ENCODE measurements at regions not wholly inside any gene's neighbourhood (a gene's known extent, or its start where the extent isn't known, plus 50 kb on each side); places are given as distances from the start of the nearest gene placed in this dataset.

DNA sequence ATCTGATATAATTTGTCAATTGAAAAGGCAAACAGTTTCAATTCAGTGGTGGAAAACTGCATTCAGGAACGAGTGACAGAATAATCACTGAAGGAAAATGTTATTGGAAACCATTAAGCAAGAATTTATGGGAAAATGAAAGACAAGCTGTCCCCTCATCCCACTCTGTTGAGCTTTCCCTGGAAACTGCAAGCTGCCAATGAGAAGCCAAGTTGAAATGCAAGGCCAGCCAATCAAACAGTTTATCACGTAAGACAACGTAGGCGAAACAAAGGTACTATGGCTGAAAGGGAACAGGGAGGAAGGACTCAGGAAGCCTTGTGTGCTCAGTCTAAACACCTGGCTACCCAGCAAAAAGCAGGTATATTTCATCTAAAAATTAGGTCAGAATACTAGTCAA is 187.9 kb upstream of the ATP10A start:
- DNase-seq (ENCODE audit: low read depth): no peak
- no peak for TF ChIP-seq CTCF (IDR thresholded peaks at IDR 0.05; ENCODE audit: insufficient read depth, low read depth, low read length)
- no peak overlapping the region for H3K4me3 ChIP-seq (ENCODE audit: low read depth, low read length)

- no peak for DNase-seq (ENCODE audit: low read depth)
- TF ChIP-seq CTCF (IDR thresholded peaks at IDR 0.05; ENCODE audit: insufficient read depth, low read depth, low read length): no peak
- no peak overlapping the region for H3K4me3 ChIP-seq (ENCODE audit: low read depth, low read length)
Measured at GRCh38 chr15:26049900-26050657, 187.0 kb upstream of the ATP10A start.

GRCh38 chr15:26048669-26049068 is 185.5 kb upstream of the ATP10A start:
- TF ChIP-seq CTCF (IDR thresholded peaks at IDR 0.05; ENCODE audit: insufficient read depth, low read depth, low read length): no peak
- DNase-seq (ENCODE audit: low read depth): no peak
- no peak overlapping the region for H3K4me3 ChIP-seq (ENCODE audit: low read depth, low read length)

DNA sequence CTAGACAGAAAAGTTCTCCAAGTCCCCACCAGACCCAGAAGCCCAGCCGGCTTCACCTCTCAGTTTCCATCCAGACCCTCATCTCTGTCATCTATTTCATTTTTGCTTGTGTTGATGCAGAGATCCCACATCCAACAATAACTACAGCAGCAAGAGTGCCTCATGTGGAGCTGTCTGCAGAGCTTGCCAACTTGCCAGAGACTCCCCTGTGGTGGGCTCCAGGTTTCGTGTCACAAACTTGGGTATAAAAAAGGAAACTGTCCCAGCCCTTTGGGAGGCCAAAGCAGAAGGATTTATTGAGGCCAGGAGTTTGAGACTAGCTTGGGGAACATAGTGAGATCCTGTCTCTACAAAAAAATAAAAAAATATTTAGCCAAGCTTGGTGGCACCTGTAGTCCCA is 182.4 kb upstream of the ATP10A start:
- no peak overlapping the region for H3K4me3 ChIP-seq (ENCODE audit: low read depth, low read length)
- no peak for DNase-seq (ENCODE audit: low read depth)
- TF ChIP-seq CTCF (IDR thresholded peaks at IDR 0.05; ENCODE audit: insufficient read depth, low read depth, low read length): no peak

- no peak overlapping the region for H3K4me3 ChIP-seq (ENCODE audit: low read depth, low read length)
- TF ChIP-seq CTCF (IDR thresholded peaks at IDR 0.05; ENCODE audit: insufficient read depth, low read depth, low read length): no peak
- no peak for DNase-seq (ENCODE audit: low read depth)
Measured at GRCh38 chr15:26043018-26043417, 179.9 kb upstream of the ATP10A start.

DNA sequence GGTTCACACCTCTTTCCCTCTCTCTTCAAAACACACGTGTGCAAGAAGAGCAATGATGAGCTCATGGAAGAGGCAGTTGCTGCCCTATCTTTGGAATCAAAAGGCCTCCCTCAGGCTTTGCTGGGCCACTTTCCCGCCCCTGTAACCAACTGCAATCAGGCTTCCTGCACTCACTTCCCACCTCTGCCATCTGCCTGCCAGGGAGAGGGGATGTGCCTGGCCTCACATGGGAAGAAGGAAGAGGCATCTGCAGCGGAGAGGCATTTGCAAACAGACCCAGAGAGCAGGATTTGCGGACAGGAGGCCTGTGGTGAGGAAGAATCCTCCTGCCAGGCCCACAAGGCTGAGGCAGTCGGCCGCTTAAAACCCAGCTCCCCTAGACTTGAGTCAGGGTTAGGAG is 175.6 kb upstream of the ATP10A start:
- no peak overlapping the region for H3K4me3 ChIP-seq (ENCODE audit: low read depth, low read length)
- TF ChIP-seq CTCF (IDR thresholded peaks at IDR 0.05; ENCODE audit: insufficient read depth, low read depth, low read length): no peak
- no peak for DNase-seq (ENCODE audit: low read depth)

- no peak for DNase-seq (ENCODE audit: low read depth)
- H3K4me3 ChIP-seq (ENCODE audit: low read depth, low read length): no peak overlapping the region
- no peak for TF ChIP-seq CTCF (IDR thresholded peaks at IDR 0.05; ENCODE audit: insufficient read depth, low read depth, low read length)
Measured at GRCh38 chr15:26037369-26037768, 174.2 kb upstream of the ATP10A start.

Measured in fibroblast of villous mesenchyme (primary cell).